ENCODE measurements at regions not wholly inside any gene's neighbourhood (a gene's known extent, or its start where the extent isn't known, plus 50 kb on each side); places are given as distances from the start of the nearest gene placed in this dataset.

- Histone ChIP-seq H3K36me3 (replicated peaks; ENCODE audit: insufficient read depth, low read depth) (no peaks in the 10 kb centered on the region), H3K4me3 (no peak overlapping the region), H3K4me1 (ENCODE audit: insufficient read depth) (no peaks in the 10 kb centered on the region), H4K20me1 (ENCODE audit: insufficient read depth, poor library complexity, severe bottlenecking) (no peaks in the 10 kb centered on the region), H3K27me3 (peaks cover 6% of the 10 kb centered on the region), H3K9me3 (ENCODE audit: low read depth) (no peaks in the 10 kb centered on the region), H3K4me2 (no peak overlapping the region), H3K79me2 (no peaks in the 10 kb centered on the region), H3K27ac (no peak overlapping the region), H3K9me2 (replicated peaks; ENCODE audit: insufficient read depth) (no peaks in the 10 kb centered on the region), H2AFZ (no peak overlapping the region)
- no peak for DNase-seq (ENCODE audit: low spot score)
- 76% methylated on average over 3 of the region's 3 CpGs for WGBS (ENCODE audit: low lambda C conversion rate, missing lambda C conversion rate)
- TF ChIP-seq EZH2 (IDR thresholded peaks at IDR 0.05; ENCODE audit: borderline replicate concordance) (no peak), EZH2phosphoT487 (IDR thresholded peaks at IDR 0.05; ENCODE audit: low read depth, severe bottlenecking, unreplicated experiment) (no peak), CTCF (IDR thresholded peaks at IDR 0.05; ENCODE audit: poor library complexity) (no peak)
These were observed 207.7 kb upstream of the ADCY1 start for GRCh38 chr7:45366475-45366874.

- H4K20me1 ChIP-seq (ENCODE audit: insufficient read depth, poor library complexity, severe bottlenecking): no peaks in the 10 kb centered on the region
- no peak for DNase-seq (ENCODE audit: low spot score)
- TF ChIP-seq CTCF (IDR thresholded peaks at IDR 0.05; ENCODE audit: poor library complexity): no peak
- TF ChIP-seq EZH2phosphoT487 (IDR thresholded peaks at IDR 0.05; ENCODE audit: low read depth, severe bottlenecking, unreplicated experiment): no peak
- TF ChIP-seq EZH2 (IDR thresholded peaks at IDR 0.05; ENCODE audit: borderline replicate concordance): no peak
- no peaks in the 10 kb centered on the region for H3K9me3 ChIP-seq (ENCODE audit: low read depth)
- no peaks in the 10 kb centered on the region for H3K9me2 ChIP-seq (replicated peaks; ENCODE audit: insufficient read depth)
- no peak overlapping the region for H3K27ac ChIP-seq
- H3K4me1 ChIP-seq (ENCODE audit: insufficient read depth): no peaks in the 10 kb centered on the region
- no peaks in the 10 kb centered on the region for H3K36me3 ChIP-seq (replicated peaks; ENCODE audit: insufficient read depth, low read depth)
- H3K79me2 ChIP-seq: no peaks in the 10 kb centered on the region
- H2AFZ ChIP-seq: no peak overlapping the region
- no peak overlapping the region for H3K4me3 ChIP-seq
- peaks cover 6% of the 10 kb centered on the region for H3K27me3 ChIP-seq
- 81% methylated on average over 5 of the region's 5 CpGs for WGBS (ENCODE audit: low lambda C conversion rate, missing lambda C conversion rate)
- H3K4me2 ChIP-seq: no peak overlapping the region
These were observed 207.1 kb upstream of the ADCY1 start for GRCh38 chr7:45367026-45367425.

- no peak for DNase-seq (ENCODE audit: low spot score)
- H3K36me3 ChIP-seq (replicated peaks; ENCODE audit: insufficient read depth, low read depth): no peaks in the 10 kb centered on the region
- H3K27ac ChIP-seq: no peak overlapping the region
- no peak overlapping the region for H2AFZ ChIP-seq
- TF ChIP-seq EZH2 (IDR thresholded peaks at IDR 0.05; ENCODE audit: borderline replicate concordance) (no peak), CTCF (IDR thresholded peaks at IDR 0.05; ENCODE audit: poor library complexity) (no peak), EZH2phosphoT487 (IDR thresholded peaks at IDR 0.05; ENCODE audit: low read depth, severe bottlenecking, unreplicated experiment) (no peak)
- no peaks in the 10 kb centered on the region for H3K9me2 ChIP-seq (replicated peaks; ENCODE audit: insufficient read depth)
- no peak overlapping the region for H3K4me3 ChIP-seq
- no peaks in the 10 kb centered on the region for H3K4me1 ChIP-seq (ENCODE audit: insufficient read depth)
- H4K20me1 ChIP-seq (ENCODE audit: insufficient read depth, poor library complexity, severe bottlenecking): no peaks in the 10 kb centered on the region
- peaks cover 6% of the 10 kb centered on the region for H3K27me3 ChIP-seq
- H3K4me2 ChIP-seq: no peak overlapping the region
- H3K79me2 ChIP-seq: no peaks in the 10 kb centered on the region
- H3K9me3 ChIP-seq (ENCODE audit: low read depth): no peaks in the 10 kb centered on the region
These were observed 205.9 kb upstream of the ADCY1 start for GRCh38 chr7:45368129-45368807.

Measured in hepatocyte (in vitro differentiated cells).